ENCODE measurements at regions not wholly inside any gene's neighbourhood (a gene's known extent, or its start where the extent isn't known, plus 50 kb on each side); places are given as distances from the start of the nearest gene placed in this dataset.

DNA sequence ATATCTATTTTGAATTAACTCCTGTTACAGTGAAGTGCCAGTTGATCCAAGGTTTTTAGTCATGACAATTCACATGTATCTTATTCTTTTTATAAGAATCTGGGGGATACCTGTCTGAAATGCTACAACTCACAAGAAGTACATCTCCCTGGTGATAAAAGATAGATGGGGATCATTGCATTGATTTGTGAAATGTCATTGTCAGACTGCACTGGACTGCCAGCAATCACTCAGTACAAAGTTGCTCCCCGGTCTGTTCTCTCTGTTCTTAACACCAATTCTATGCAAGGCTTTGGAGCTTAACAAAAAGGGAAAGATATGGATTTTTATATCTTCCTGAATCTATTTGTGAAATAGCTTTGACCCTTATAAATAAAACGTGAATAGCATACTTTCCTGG lies 171.8 kb upstream of the PCSK5 start:
- no peak overlapping the region for H3K9ac ChIP-seq (ENCODE audit: low read depth, low read length)
- H4K20me1 ChIP-seq (ENCODE audit: insufficient read depth, low read length): no peaks in the 10 kb centered on the region
- H3K14ac ChIP-seq (replicated peaks; ENCODE audit: low read depth, low read length): no peak overlapping the region
- no peak for ATAC-seq (ENCODE audit: low read depth)
- H3K4me2 ChIP-seq (ENCODE audit: low read depth, low read length): no peak overlapping the region
- dilution Hi-C loops (cut with HindIII; ENCODE audit: low sequenced_read_pairs, unreplicated experiment) (no loop called here), intact Hi-C loops (cut with micrococcal nuclease) (no loop called here), in situ Hi-C loops (cut with MboI; ENCODE audit: low sequenced_read_pairs) (no loop called here)
- TF ChIP-seq POLR2A (IDR thresholded peaks at IDR 0.05; ENCODE audit: low read depth, low read length): no peak
- no peak for TF ChIP-seq CHD1 (IDR thresholded peaks at IDR 0.05; ENCODE audit: low read depth, low read length)
- no peak for TF ChIP-seq RFX5 (IDR thresholded peaks at IDR 0.05; ENCODE audit: low read depth, low read length)
- no peak for TF ChIP-seq RCOR1 (IDR thresholded peaks at IDR 0.05; ENCODE audit: insufficient replicate concordance, low read length)
- no peak for TF ChIP-seq SMC3 (IDR thresholded peaks at IDR 0.05; ENCODE audit: low read depth, low read length)
- TF ChIP-seq RAD21 (IDR thresholded peaks at IDR 0.05; ENCODE audit: low read length): no peak
- TF ChIP-seq NFE2L2 (IDR thresholded peaks at IDR 0.05; ENCODE audit: low read depth, low read length): no peak
- TF ChIP-seq MAFK (IDR thresholded peaks at IDR 0.05; ENCODE audit: low read depth, low read length): no peak
- TF ChIP-seq, protein P1, sequence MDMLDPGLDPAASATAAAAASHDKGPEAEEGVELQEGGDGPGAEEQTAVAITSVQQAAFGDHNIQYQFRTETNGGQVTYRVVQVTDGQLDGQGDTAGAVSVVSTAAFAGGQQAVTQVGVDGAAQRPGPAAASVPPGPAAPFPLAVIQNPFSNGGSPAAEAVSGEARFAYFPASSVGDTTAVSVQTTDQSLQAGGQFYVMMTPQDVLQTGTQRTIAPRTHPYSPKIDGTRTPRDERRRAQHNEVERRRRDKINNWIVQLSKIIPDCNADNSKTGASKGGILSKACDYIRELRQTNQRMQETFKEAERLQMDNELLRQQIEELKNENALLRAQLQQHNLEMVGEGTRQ (IDR thresholded peaks at IDR 0.05; ENCODE audit: low read depth, low read length): no peak
- TF ChIP-seq, protein P2, sequence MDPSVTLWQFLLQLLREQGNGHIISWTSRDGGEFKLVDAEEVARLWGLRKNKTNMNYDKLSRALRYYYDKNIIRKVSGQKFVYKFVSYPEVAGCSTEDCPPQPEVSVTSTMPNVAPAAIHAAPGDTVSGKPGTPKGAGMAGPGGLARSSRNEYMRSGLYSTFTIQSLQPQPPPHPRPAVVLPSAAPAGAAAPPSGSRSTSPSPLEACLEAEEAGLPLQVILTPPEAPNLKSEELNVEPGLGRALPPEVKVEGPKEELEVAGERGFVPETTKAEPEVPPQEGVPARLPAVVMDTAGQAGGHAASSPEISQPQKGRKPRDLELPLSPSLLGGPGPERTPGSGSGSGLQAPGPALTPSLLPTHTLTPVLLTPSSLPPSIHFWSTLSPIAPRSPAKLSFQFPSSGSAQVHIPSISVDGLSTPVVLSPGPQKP (IDR thresholded peaks at IDR 0.05; ENCODE audit: borderline replicate concordance, low read depth, low read length): no peak
- no peak for TF ChIP-seq BHLHE40 (IDR thresholded peaks at IDR 0.05; ENCODE audit: low read depth, low read length)
- TF ChIP-seq FOS (IDR thresholded peaks at IDR 0.05; ENCODE audit: low read depth, low read length): no peak
- TF ChIP-seq, protein P3, sequence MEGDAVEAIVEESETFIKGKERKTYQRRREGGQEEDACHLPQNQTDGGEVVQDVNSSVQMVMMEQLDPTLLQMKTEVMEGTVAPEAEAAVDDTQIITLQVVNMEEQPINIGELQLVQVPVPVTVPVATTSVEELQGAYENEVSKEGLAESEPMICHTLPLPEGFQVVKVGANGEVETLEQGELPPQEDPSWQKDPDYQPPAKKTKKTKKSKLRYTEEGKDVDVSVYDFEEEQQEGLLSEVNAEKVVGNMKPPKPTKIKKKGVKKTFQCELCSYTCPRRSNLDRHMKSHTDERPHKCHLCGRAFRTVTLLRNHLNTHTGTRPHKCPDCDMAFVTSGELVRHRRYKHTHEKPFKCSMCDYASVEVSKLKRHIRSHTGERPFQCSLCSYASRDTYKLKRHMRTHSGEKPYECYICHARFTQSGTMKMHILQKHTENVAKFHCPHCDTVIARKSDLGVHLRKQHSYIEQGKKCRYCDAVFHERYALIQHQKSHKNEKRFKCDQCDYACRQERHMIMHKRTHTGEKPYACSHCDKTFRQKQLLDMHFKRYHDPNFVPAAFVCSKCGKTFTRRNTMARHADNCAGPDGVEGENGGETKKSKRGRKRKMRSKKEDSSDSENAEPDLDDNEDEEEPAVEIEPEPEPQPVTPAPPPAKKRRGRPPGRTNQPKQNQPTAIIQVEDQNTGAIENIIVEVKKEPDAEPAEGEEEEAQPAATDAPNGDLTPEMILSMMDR (conservative IDR thresholded peaks at IDR 0.05; ENCODE audit: low read depth, low read length): no peak
- H2BK15ac ChIP-seq (ENCODE audit: low read depth, low read length): no peak overlapping the region
- H3K56ac ChIP-seq (ENCODE audit: extremely low read depth, insufficient read depth, low read length): no peak overlapping the region
- no peaks in the 10 kb centered on the region for H3K4me1 ChIP-seq (ENCODE audit: control insufficient read depth, insufficient read depth, low read length)
- no peak overlapping the region for H4K8ac ChIP-seq (ENCODE audit: low read depth in 2 of 2, low read length in 2 of 2)
- H2BK120ac ChIP-seq (ENCODE audit: low read depth, low read length): no peak overlapping the region
- H4K5ac ChIP-seq (ENCODE audit: low read depth, low read length): no peak overlapping the region
- H4K91ac ChIP-seq (ENCODE audit: insufficient read depth, low read depth, low read length): no peak overlapping the region
- H3K4me3 ChIP-seq (ENCODE audit: insufficient read depth, low read depth, low read length): no peak overlapping the region
- no peaks in the 10 kb centered on the region for H3K79me1 ChIP-seq (ENCODE audit: low read depth in 1 of 2, low read length in 2 of 2)
- no peak overlapping the region for H2AK5ac ChIP-seq (ENCODE audit: low read depth, low read length)
- no peak overlapping the region for H3K23ac ChIP-seq (ENCODE audit: low read depth, low read length)
- POLR2A ChIA-PET (ENCODE audit: unreplicated experiment): no interaction called here
- H3K36me3 ChIP-seq (ENCODE audit: control insufficient read depth, insufficient read depth, low read length): no peaks in the 10 kb centered on the region
- H2BK20ac ChIP-seq (ENCODE audit: low read depth, low read length): no peak overlapping the region
- H3K9me1 ChIP-seq (ENCODE audit: insufficient read depth, low read length): no peaks in the 10 kb centered on the region
- no TSS peak for BruUV-seq (replicated peaks)
- no peak overlapping the region for H2AK9ac ChIP-seq (replicated peaks; ENCODE audit: low read depth, low read length, poor library complexity)
- H3K9me3 ChIP-seq (ENCODE audit: control insufficient read depth, insufficient read depth, low read length): no peaks in the 10 kb centered on the region
- no peak overlapping the region for H2AFZ ChIP-seq (replicated peaks; ENCODE audit: low read length, poor library complexity)
- H3K27me3 ChIP-seq (ENCODE audit: control insufficient read depth, insufficient read depth, low read length): no peaks in the 10 kb centered on the region
- H3K27ac ChIP-seq (ENCODE audit: insufficient read depth, low read length): no peak overlapping the region
- WGBS, 2 experiments (ENCODE audit: extremely low coverage in 2 of 2, insufficient read length in 1 of 2): no CpG with 5 or more reads among the region's 2 CpGs
- H3K4ac ChIP-seq (ENCODE audit: low read depth, low read length): no peak overlapping the region
- no peak overlapping the region for H2BK5ac ChIP-seq (ENCODE audit: low read depth, low read length, poor library complexity, severe bottlenecking)
- CTCF ChIA-PET: interaction anchor here (0.8 kb wide), 1 partner anchor 14 kb away, joined by 3 read pairs; no protein-coding TSS in a partner anchor
- H3K18ac ChIP-seq (ENCODE audit: low read depth, low read length): no peak overlapping the region
- DNase-seq: no peak
